Bone marrow (tissue), 2 donors: ENCODE measurements at regions not wholly inside any gene's neighbourhood (a gene's known extent, or its start where the extent isn't known, plus 50 kb on each side); places are given as distances from the start of the nearest gene placed in this dataset.
"Not testable (repeated sequence)": the region's sequence is repeated elsewhere in the genome, so short reads cannot be mapped to it uniquely, and the experiment has no call there.

Source experiments
- DNase-seq, 2 donors: peaks; one replicate each; lab custom pipeline; 2025; lab: John Stamatoyannopoulos, UW

DNA sequence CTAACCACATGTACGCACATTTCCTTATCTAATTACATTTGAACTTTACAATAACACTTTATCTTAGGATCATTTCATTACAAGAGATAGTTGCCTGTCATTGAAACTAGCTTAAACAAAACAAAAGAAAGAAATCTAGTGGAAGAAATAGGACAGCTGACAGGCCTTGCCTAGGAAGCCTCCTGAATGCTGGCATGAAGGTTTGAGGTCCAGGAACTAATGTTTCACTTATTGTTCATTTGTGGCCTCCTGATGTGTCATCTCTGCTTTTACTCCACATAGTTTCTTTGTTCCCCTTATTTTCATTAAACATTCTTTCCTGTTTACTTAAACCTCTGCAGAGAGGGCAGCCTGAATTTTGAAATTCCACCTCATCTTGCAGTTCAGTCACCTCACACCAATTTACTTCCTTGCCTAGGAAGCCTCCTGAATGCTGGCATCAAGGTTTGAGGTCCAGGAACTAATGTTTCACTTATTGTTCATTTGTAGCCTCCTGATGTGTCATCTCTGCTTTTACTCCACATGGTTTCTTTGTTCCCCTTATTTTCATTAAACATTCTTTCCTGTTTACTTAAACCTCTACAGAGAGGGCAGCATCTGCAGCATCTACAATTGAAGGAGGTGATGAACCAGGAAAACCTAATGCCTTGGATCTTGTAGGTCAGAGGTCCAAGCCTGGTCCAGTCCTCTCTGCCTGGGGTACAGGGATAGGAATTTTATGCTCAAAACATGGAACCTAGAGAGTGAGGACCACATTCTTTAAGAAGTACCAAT, 319.2 kb downstream of the SPATA31A1 start:
- DNase-seq = not testable (repeated sequence)

DNA sequence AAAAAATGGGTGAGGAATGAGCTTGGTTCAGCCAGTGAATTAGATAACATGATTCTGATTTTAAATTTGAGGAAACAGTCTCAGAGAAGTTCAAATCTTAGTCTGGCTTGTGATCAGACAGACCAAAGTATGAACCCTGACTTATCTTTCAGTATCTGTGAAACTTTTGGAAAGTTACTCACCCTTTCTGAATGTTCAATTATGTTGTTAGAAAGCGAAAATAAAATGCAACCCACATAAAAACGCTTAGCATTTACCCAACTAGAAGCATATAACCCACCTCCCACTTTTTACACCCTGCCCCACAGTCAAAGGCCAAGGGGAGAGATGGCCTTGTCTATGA, 319.7 kb downstream of the SPATA31A1 start:
- not testable (repeated sequence) for DNase-seq

DNA sequence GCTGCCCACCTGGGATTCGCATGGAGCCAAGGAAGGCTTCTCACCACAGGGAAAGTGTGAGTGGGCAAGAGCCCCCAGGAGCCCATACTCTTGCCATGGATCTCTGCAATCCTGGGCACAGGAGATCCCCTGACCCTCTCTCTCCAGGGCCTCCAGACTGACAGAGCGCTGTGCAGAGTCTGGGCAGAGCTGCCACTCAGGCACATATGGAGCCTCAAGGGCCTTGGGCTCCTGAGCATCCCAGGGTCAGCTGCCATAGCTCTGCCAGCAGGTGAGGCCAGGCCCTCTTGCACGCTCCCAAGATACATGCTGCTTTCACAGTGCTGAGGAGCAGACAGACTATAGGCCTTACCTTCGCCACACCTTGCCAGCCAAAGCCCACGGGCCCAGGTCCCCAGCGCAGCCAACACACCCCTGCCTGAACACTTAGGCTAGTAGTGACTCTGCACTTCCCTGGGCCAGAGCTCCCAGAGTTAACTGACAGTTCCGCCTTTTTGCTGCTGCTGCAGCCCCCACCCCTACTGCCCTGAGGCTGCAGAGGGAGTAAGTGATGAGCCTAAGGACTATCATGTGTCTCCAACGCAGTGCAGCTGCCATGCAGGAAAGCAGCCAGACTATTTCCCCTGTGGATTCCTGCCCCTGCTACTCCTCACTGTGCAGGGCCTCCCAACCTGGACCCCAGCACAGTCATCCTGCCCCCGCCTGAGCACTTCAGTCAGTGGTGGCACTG, 323.2 kb downstream of the SPATA31A1 start:
- DNase-seq = not testable (repeated sequence)

DNA sequence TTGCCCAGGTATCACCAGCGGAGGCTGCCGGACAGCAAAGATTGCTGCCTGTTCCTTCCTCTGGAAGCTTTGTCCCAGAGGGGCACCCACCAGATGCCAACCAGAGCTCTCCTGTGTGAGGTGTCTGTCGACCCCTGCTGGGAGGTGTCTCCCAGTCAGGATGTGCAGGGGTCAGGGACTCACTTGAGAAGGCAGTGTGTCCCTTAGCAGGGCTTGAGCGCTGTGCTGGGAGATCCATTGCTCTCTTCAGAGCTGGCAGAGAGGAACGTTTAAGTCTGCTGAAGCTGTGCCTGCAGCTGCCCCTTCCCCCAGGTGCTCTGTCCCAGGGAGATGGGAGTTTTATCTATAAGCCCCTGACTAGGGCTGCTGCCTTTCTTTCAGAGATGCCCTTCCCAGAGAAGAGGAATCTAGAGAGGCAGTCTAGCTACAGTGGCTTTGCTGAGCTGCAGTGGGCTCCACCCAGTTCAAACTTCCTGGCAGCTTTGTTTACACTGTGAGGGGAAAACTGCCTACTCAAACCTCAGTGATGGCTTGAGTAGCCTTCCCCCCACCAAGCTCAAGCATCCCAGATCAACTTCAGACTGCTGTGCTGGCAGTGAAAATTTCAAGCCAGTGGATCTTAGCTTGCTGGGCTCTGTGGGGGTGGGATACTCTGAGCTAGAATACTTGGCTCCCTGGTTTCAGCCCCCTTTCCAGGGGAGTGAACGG, 325.4 kb downstream of the SPATA31A1 start:
- not testable (repeated sequence) for DNase-seq

DNA sequence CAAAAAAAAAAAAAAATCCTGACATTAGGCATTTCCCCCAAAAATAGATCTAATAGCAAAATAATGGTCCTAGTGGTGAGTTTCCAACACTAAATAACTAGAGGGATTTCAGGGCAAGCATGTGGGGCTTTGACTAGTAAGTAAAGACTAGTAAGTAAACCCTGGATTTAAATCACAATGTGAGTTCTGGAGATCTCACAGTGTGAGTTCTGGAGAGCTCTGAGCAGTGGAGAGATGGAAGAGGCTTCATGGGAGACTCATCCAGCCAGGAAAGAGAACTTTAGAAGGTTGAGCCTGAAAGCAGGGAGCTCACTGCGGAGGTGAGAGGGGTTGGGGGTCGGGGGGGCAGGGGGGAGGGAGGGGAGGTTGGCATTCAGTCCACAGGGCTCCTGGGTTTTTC, 373.4 kb downstream of the SPATA31A1 start:
- not testable (repeated sequence) for DNase-seq

DNA sequence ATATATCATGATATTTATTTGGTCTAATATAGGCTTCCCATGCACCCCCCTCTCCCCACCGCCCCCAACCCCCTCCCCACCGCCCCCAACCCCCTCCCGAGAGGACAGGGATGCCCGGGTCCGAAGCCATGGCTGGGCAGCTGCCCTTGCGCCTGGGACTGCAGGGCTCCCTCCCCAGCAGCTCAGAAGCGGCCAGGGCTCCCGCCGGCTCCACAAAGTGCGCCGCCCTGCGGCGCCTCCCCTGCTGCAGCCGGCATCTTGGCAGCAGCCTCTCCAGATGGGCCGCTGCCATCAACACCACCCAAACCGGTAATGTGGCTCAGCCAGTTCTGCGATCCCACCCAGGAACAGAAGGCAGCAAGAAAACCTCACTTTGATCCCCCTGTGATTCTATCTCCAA, 389.4 kb downstream of the SPATA31A1 start:
- DNase-seq = not testable (repeated sequence)

DNA sequence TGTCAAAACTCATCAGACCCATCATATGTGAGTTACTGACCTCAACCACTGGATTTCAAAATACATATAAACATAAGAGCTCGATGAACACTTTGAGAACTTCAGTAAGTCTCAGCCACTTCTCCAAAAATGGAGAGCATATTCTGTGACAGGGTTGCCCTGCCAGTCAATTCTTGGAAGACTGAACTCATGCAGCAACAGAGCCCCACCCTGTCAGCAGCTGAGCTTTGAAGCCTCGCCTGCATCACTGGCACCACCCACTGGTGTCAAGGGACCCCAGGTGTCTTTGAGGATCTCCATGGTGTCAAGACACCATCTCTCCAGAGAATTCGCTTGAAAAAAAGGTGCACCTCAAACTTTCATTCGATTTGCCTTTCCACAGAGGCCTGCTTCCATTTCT, 420.1 kb downstream of the SPATA31A1 start:
- DNase-seq = not testable (repeated sequence)

DNA sequence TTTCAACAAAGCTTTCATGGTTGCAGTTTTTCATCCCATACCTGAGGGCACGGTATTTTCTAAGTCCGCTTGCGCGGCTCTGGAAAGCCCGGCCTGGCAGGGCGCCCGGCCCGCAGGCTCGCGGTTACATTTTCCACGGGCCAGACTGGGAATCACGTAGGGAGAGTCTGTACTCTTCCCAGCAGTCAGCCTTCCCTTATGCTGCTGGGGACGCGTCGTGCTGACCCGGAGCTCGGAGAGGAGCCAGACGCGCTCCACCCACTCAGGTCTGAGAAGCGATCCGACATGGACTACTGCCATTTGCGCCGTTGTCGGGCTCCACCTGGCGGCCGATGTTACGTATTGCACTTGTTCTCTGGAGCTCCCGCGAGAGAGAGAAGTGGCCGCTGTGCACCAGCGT, 435.9 kb downstream of the SPATA31A1 start:
- not testable (repeated sequence) for DNase-seq

DNA sequence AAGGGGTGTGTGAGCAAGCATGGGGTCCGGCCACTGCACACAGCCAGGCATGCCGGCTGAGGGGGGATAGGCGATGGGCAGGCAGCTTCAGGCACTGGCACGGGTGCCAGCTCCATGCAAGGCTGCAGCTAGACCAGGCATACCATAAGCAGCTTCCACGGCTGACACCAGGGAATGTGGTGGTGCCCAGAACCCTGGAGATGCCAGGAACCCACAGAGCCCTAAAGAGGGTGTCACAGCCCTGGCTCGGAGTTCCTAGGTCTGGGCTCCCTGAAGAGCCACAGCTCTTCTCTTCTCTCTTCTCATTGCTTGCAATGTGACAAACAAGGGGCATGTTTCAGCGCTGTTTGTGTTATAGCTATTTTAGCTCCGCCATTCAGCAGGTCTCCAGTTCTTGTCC, 442.5 kb downstream of the SPATA31A1 start:
- DNase-seq = not testable (repeated sequence)

DNA sequence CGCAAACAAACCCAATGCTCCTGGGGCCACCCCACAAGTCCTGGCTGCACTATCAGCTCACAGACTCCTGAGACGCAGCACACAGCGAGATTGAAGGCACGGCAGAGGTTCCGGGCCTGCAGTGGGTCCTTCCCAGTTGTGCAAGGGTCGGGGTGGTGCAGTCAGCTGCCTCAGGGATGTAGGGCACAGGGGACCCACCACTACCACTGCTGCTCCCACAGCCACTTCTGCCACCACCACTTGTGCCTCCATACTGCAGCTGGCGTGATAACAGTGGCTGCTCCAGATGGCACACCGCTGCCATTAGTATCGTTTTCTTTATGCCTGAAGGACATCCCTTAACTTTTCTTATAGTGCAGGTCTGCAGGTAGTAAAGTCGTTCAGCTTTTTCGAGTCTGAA, 443.8 kb downstream of the SPATA31A1 start:
- DNase-seq = not testable (repeated sequence)

DNA sequence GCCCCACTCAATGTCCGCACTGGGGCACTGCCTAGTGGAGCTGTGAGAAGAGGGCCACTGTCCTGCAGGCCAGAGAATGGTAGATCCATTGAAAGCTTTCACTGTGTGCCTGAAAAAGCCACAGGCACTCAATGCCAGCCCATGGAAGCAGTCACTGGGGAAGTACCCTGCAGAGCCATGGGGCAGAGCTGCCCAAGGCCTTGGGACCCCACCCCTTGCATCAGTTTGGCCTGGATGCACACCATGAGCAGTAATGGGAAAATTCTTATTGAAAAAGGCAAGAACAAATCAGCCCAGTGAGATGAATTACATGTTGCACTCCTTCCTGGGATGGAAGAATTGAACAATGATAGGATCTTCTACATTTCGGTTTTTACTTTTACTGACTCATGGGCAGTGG, 447.1 kb downstream of the SPATA31A1 start:
- DNase-seq = not testable (repeated sequence)

DNA sequence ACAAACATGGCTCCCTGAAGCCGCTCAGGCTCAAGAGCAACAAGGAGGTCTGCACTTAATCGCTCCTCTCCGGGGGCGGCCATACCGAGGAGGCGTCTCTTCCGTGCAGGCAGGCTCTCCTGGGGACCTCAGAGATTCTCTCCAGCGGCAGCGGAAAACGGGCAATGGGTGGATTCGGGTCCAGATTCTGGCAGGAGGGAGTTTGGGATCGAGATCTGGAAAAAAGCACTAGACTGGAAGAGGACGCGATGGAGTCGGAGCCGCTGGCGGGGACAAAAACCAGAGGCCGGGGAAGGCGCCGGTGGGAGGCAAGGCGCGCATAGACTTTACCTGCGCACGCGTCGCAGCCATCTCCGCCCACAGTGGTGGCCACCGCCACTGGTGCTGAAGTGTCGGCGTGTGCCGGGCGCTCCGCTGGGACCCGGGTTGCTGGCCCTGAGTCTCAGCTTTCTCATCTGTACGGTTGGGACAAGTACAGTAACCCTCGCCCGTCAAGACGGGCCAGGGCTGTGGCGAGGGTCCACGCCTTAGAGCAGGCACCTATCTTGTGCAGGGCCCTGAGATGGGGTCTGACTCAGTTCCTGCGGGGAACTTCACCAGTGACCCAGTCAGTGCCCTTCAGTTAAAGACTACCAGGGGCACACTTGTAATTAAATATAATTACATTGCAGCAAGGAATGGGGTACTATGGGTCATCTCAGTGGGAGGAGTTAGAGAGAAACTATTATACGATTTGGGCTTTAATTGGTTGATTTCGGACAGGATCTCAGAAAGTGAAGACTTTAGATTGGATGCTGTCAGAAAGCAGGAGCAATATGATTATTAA, 454.1 kb downstream of the SPATA31A1 start:
- peak in 1 of 2 donors; percentile 44 for DNase-seq

DNA sequence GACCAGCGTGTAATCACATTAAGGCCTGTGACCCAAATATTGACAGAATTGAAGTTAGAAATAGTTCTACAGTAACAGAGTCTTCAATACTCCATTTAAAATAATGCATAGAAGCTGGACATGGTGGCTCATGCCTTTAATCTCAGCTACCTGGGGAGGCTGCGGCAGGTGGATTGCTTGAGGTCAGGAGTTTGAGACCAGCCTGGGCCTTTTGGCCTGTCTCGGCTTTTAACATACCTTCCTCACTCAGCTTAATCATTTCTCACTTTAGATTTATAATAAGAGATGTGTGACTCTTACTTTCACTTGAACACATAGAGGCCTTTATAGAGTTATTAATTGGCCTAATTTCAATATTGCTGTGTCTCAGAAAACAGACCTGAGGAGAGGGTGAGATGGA, 454.9 kb downstream of the SPATA31A1 start:
- not testable (repeated sequence) for DNase-seq

DNA sequence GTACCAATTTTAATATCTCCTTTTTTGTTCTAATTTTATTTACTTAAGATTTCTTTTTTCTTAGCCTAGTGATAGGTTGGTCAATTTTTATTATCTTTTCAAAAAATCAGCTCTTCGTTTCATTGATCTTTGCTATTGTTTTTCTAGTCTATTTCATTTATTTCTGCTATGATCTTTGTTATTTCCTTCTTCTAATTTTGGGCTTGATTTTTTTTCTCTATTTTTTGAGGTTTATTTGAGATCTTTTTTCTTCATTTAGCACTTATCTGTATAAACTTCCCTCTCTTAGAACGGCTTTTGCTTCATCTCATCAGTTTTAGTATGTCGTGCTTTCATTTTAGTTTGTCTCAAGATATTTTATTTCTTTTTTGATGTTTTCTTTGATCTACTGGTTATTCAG, 456.1 kb downstream of the SPATA31A1 start:
- not testable (repeated sequence) for DNase-seq

DNA sequence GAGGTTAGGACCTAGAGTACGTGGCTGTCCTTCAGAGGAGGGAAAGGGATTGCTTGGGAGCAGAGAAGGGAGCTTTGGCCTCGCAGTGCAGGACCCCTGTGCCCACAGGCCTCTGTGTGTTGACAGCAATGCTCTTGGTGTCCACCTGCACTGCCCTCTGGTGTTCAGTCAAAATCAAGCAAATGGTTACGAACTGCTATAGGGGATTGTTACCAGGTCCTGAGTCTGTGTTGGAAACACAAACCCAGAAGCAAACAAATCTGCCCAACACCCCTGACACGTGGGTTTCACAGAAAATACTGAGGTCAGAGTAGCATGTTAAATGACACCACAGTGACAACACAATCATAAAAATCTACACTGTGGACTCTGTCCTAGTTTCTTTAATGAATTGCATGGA, 473.0 kb downstream of the SPATA31A1 start:
- not testable (repeated sequence) for DNase-seq
